ENCODE measurements at regions not wholly inside any gene's neighbourhood (a gene's known extent, or its start where the extent isn't known, plus 50 kb on each side); places are given as distances from the start of the nearest gene placed in this dataset.
"Not testable (repeated sequence)": the region's sequence is repeated elsewhere in the genome, so short reads cannot be mapped to it uniquely, and the experiment has no call there.

- TF ChIP-seq CTCF (conservative IDR thresholded peaks at IDR 0.05 in 1 of 2, IDR thresholded peaks at IDR 0.05 in 1 of 2; ENCODE audit: low read depth in 1 of 2, low read length in 2 of 2); EZH2 (IDR thresholded peaks at IDR 0.05; ENCODE audit: low read length, missing control alignments): not testable (repeated sequence)
Observed at GRCh38 chr2:131721163-131721562, 193.5 kb downstream of the CCDC74A start.

All from fibroblast of lung (primary cell).